Ovary (tissue), 7 donors: ENCODE measurements at regions not wholly inside any gene's neighbourhood (a gene's known extent, or its start where the extent isn't known, plus 50 kb on each side); places are given as distances from the start of the nearest gene placed in this dataset.

Source experiments
- DNase-seq, 5 donors: peaks; one replicate each; pipeline ENCODE4 v3.0.0-alpha.2; 2019 to 2020
- H3K27ac ChIP-seq, 2 donors: fragments of 200-600 bp; one replicate each; pipeline versions ENCODE4 v1.5.1 to v1.8.0; 2019 to 2022
- H3K27me3 ChIP-seq: fragments of 200-600 bp; one replicate; pipeline ENCODE4 v1.8.0; 2022
- H3K36me3 ChIP-seq: fragments of 200-600 bp; sonication (generic); one replicate; pipeline ENCODE4 v1.5.1; 2019
- H3K4me1 ChIP-seq: one replicate; pipeline ENCODE4 v1.8.1; 2013; ENCODE audit warnings: mild to moderate bottlenecking, moderate library complexity; ENCODE audit not compliant: insufficient read depth
- H3K4me3 ChIP-seq: fragments of 200-600 bp; sonication (generic); one replicate; pipeline ENCODE4 v1.5.1; 2017
- H3K9me3 ChIP-seq, 2 donors: fragments of 200-600 bp in 1 of 2; sonication (generic) in 1 of 2; one replicate each; pipeline versions ENCODE4 v1.5.1 to v1.8.1; 2013 to 2019; ENCODE audit warnings: mild to moderate bottlenecking in 1 of 2, moderate library complexity in 1 of 2
- CTCF ChIP-seq, 3 donors: fragments of 450-650 bp in 2 of 3; fragments of 200-600 bp in 1 of 3; IDR thresholded peaks; one replicate each; pipeline versions ENCODE4 v1.5.1 to v1.8.0; 2016 to 2022; ENCODE audit warnings: antibody characterized with exemption in 3 of 3, mild to moderate bottlenecking in 1 of 3
- EP300 ChIP-seq: sonication (generic); formaldehyde crosslinking; IDR thresholded peaks from one replicate; pipeline ENCODE4 v1.6.1; 2017; ENCODE audit warnings: antibody characterized with exemption
- POLR2A ChIP-seq: fragments of 450-650 bp; IDR thresholded peaks from one replicate; pipeline ENCODE4 v1.6.1; 2017; ENCODE audit warnings: antibody characterized with exemption, mild to moderate bottlenecking, moderate library complexity
- WGBS, 3 donors: extraction: QIAGEN DNeasy Blood & Tissue Kit in 1 of 3; methylation state at CpG; one replicate each; pipeline versions ENCODE4 v1.1.5 to v1.1.7; 2013 to 2017; 5-methylcytosine and 5-hydroxymethylcytosine counted together
- intact Hi-C, 4 donors: fragments of 100-400 bp; cut with DNase I; formaldehyde crosslinking; loops; one replicate each; pipeline versions ENCODE4 v1.11.0 to v1.15.1; 2022 to 2023
- donor health status: DM: no; HTN: no; CAD: no; lungs with moderate emphysema.
- donor health status: DM: no; HTN: no; CAD: no.
- donor health status: Bipolar disorder and iron deficiency.
- donor health status: DM: no; HTN: no; CAD: no.
- donor health status: DM: yes; HTN: yes; CAD: no.

GRCh38 chr3:117126460-117126859 is 416.9 kb downstream of the TUSC7 start:
- TF ChIP-seq CTCF (IDR thresholded peaks at IDR 0.05) (no peak), EP300 (no peak), POLR2A (no peak)
- H3K36me3 ChIP-seq, result no peaks in the 10 kb centered on the region
- WGBS, 3 donors, result 77 to 82% (median 82%) methylated on average over 3 of the region's 3 CpGs
- H3K4me1 ChIP-seq, result no peaks in the 10 kb centered on the region
- no peaks in the 10 kb centered on the region for H3K9me3 ChIP-seq
- no peak overlapping the region for H3K27ac ChIP-seq
- H3K4me3 ChIP-seq, result no peak overlapping the region
- H3K27me3 ChIP-seq, result no peaks in the 10 kb centered on the region
- DNase-seq, result no peak
- intact Hi-C loops, result no loop called here

DNA sequence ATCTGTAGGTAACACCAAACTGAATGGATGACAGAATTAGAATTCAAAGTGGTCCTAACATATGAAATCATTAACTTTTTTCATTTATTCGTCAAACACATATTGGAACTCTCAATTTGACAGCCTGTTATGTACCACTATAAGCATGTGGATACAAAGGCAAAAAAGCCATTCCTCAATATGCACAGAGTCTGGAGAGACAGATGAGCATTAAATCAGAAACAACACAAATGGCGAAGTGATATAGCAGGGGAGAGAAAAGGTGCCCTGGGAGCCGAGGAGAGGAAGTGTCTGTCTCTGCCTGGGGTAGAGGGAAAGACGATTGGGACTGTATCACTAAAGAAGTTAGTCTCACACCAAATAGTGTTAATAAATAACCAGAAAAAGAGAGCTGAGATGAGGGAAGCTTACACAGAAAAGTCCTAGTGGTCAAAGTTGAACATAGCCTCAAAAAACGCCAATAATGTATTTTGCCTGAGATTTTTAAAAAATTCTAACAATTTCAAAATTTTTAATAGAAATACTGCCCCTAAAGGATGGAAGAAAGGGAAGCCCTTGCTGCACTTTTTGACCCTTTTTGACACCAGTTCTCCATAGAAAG is 417.5 kb downstream of the TUSC7 start:
- WGBS, 3 donors, result 87% methylated on average over 5 of the region's 5 CpGs
- Histone ChIP-seq H3K27me3 (no peaks in the 10 kb centered on the region), H3K9me3 (no peaks in the 10 kb centered on the region), H3K27ac (no peak overlapping the region), H3K4me3 (no peak overlapping the region), H3K36me3 (no peaks in the 10 kb centered on the region), H3K4me1 (no peaks in the 10 kb centered on the region)
- intact Hi-C loops, result no loop called here
- DNase-seq, result no peak
- TF ChIP-seq EP300 (no peak), POLR2A (no peak), CTCF (IDR thresholded peaks at IDR 0.05) (no peak)

- no peaks in the 10 kb centered on the region for H3K36me3 ChIP-seq
- no peaks in the 10 kb centered on the region for H3K9me3 ChIP-seq
- intact Hi-C loops, result no loop called here
- no peaks in the 10 kb centered on the region for H3K4me1 ChIP-seq
- TF ChIP-seq CTCF (IDR thresholded peaks at IDR 0.05) (no peak), POLR2A (no peak), EP300 (no peak)
- WGBS, 3 donors, result 32 to 57% (median 46%) methylated on average over 2 of the region's 2 CpGs
- no peak for DNase-seq
- no peak overlapping the region for H3K27ac ChIP-seq
- H3K4me3 ChIP-seq, result no peak overlapping the region
- H3K27me3 ChIP-seq, result no peaks in the 10 kb centered on the region
These were observed 418.6 kb downstream of the TUSC7 start for GRCh38 chr3:117128133-117128532.

DNA sequence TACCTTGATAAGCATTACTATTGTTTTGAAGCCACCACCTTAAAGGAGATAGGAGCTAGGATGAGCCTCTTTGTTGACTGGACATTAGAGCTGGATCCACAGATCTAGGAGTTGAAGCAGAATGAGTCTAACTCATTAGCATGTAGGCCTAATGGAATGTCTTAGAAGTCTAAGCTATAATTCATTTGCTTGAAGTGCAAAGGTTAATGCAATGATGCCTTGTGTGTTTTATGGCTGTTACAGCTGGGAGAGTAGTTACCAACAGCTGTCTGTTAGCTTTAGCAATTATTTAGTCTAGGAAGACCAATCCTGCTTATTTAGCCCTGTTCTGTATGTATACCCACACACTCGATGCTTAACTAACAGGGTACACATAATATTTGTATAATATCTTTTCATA is 419.3 kb downstream of the TUSC7 start:
- no peaks in the 10 kb centered on the region for H3K36me3 ChIP-seq
- H3K27me3 ChIP-seq, result no peaks in the 10 kb centered on the region
- intact Hi-C loops, result no loop called here
- no peak for TF ChIP-seq EP300
- TF ChIP-seq CTCF (IDR thresholded peaks at IDR 0.05), result no peak
- TF ChIP-seq POLR2A, result no peak
- H3K4me3 ChIP-seq, result no peak overlapping the region
- no peaks in the 10 kb centered on the region for H3K4me1 ChIP-seq
- no peak for DNase-seq
- WGBS, 3 donors, result 59 to 81% (median 66%) methylated on average over 1 of the region's 1 CpG
- H3K9me3 ChIP-seq, result no peaks in the 10 kb centered on the region
- H3K27ac ChIP-seq, result no peak overlapping the region

DNA sequence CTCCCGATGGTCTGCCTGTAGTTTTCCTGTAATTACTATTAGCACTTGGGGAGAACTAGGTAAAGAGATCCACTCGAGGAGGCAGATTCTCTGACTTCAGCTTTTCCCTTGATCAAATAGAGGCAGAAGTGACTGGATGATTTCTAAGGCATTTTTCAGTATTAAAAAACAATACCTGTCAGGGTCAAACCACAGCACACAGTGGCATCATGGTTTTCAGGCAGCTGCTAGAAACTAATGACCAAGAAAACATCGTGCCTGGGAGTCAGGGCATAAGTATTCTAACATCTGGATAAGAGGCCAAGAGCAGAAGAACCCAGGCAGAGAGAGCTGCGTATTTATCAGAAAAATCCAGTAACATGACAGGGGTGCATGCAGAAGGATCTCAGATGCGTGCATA is 419.9 kb downstream of the TUSC7 start:
- DNase-seq, result no peak
- intact Hi-C loops, result no loop called here
- no peak overlapping the region for H3K4me3 ChIP-seq
- TF ChIP-seq CTCF (IDR thresholded peaks at IDR 0.05), result no peak
- H3K27me3 ChIP-seq, result no peaks in the 10 kb centered on the region
- no peak overlapping the region for H3K27ac ChIP-seq
- H3K36me3 ChIP-seq, result no peaks in the 10 kb centered on the region
- H3K4me1 ChIP-seq, result no peaks in the 10 kb centered on the region
- 49 to 55% (median 52%) methylated on average over 5 of the region's 5 CpGs for WGBS, 3 donors
- H3K9me3 ChIP-seq, result no peaks in the 10 kb centered on the region
